Psoas muscle (tissue), 7 donors: ENCODE measurements at regions not wholly inside any gene's neighbourhood (a gene's known extent, or its start where the extent isn't known, plus 50 kb on each side); places are given as distances from the start of the nearest gene placed in this dataset.
"Not testable (repeated sequence)": the region's sequence is repeated elsewhere in the genome, so short reads cannot be mapped to it uniquely, and the experiment has no call there.

ENCODE experiments used
- ATAC-seq, 4 donors: fragments of 200-7000 bp; cut with Tn5 transposase; one replicate each; pipeline ENCODE4 v1.9.1; 2020; ENCODE audit warnings: moderate library complexity in 3 of 4, mild to moderate bottlenecking in 2 of 4
- DNase-seq, 2 donors: peaks; one replicate each; pipeline ENCODE4 v3.0.0-alpha.2; 2020
- H3K27ac ChIP-seq: fragments of 200-600 bp; one replicate; pipeline ENCODE4 v1.8.0; 2022
- H3K27me3 ChIP-seq, 3 donors: fragments of 200-600 bp in 1 of 3; one replicate each; pipeline versions ENCODE4 v1.6.1 to v1.8.0; 2013 to 2022; ENCODE audit warnings: low read length in 2 of 3, mild to moderate bottlenecking in 2 of 3, moderate library complexity in 1 of 3; ENCODE audit not compliant: insufficient read depth in 3 of 3
- H3K36me3 ChIP-seq, 2 donors: fragments of 200-600 bp in 1 of 2; one replicate each; pipeline versions ENCODE4 v1.6.1 to v1.8.0; 2013 to 2022; ENCODE audit warnings: low read depth in 1 of 2, mild to moderate bottlenecking in 1 of 2, moderate library complexity in 1 of 2; ENCODE audit not compliant: insufficient read depth in 1 of 2
- H3K4me1 ChIP-seq: fragments of 200-600 bp; one replicate; pipeline ENCODE4 v1.8.0; 2022
- H3K4me3 ChIP-seq: fragments of 200-600 bp; one replicate; pipeline ENCODE4 v1.8.0; 2022; ENCODE audit warnings: mild to moderate bottlenecking
- H3K9me3 ChIP-seq: fragments of 200-600 bp; one replicate; pipeline ENCODE4 v1.8.0; 2022
- CTCF ChIP-seq: fragments of 200-600 bp; IDR thresholded peaks from one replicate; pipeline ENCODE4 v1.8.0; 2022; ENCODE audit warnings: antibody characterized with exemption
- WGBS, 3 donors: extraction: QIAGEN DNeasy Blood & Tissue Kit; methylation state at CpG; one replicate each; pipeline versions ENCODE4 v1.1.6 to v1.1.7; 2013; 5-methylcytosine and 5-hydroxymethylcytosine counted together
- intact Hi-C, 2 donors: fragments of 100-400 bp; cut with DNase I; formaldehyde crosslinking; loops; one replicate each; pipeline versions ENCODE4 v1.11.0 to v1.14.2; 2022
- donor health status: healthy with polysubstance abuse.
- donor health status: DM: no; HTN: no; CAD: no; lungs with moderate emphysema.
- donor health status: Bipolar disorder and iron deficiency.
- donor health status: healthy.
- donor health status: DM: yes; HTN: yes; CAD: no.
- donor health status: DM: no; HTN: no; CAD: no.
- donor health status: DM: yes; HTN: yes; CAD: no.

- no peak for TF ChIP-seq CTCF
- peaks cover 7% of the 10 kb centered on the region for H3K4me1 ChIP-seq
- intact Hi-C loops: no loop called here
- H3K9me3 ChIP-seq: no peaks in the 10 kb centered on the region
- 92 to 97% (median 94%) methylated on average over 10 of the region's 10 CpGs for WGBS, 3 donors
- ATAC-seq (peak in 2 of 4 donors; percentile 53 to 54), DNase-seq (peak in 1 of 2 donors; percentile 40)
- no peaks in the 10 kb centered on the region for H3K27me3 ChIP-seq
- no peak overlapping the region for H3K4me3 ChIP-seq
- H3K27ac ChIP-seq: no peak overlapping the region
- H3K36me3 ChIP-seq: peaks cover 0 to 8% of the 10 kb centered on the region in 2 donors
These were observed 175.1 kb downstream of the AVL9 start for GRCh38 chr7:32670110-32671025.

- DNase-seq, intact Hi-C loops, H3K4me1 ChIP-seq, H3K9me3 ChIP-seq, H3K27me3 ChIP-seq, H3K4me3 ChIP-seq, H3K36me3 ChIP-seq, H3K27ac ChIP-seq: not testable (repeated sequence)
- 62 to 82% (median 79%) methylated on average over 3 of the region's 3 CpGs for WGBS, 3 donors
- peak in 2 of 4 donors; percentile 22 to 39 for ATAC-seq
These were observed 174.0 kb downstream of the AVL9 start for GRCh38 chr7:32669173-32669870.

GRCh38 chr7:32668387-32669097, 173.3 kb downstream of the AVL9 start:
- H3K9me3 ChIP-seq, intact Hi-C loops, H3K4me3 ChIP-seq, DNase-seq, H3K27ac ChIP-seq, H3K27me3 ChIP-seq, H3K4me1 ChIP-seq, ATAC-seq, H3K36me3 ChIP-seq: not testable (repeated sequence)
- 94 to 99% (median 96%) methylated on average over 3 of the region's 3 CpGs for WGBS, 3 donors

GRCh38 chr7:32667586-32667985, 172.3 kb downstream of the AVL9 start:
- intact Hi-C loops, DNase-seq, H3K27ac ChIP-seq, H3K4me1 ChIP-seq, H3K9me3 ChIP-seq, H3K27me3 ChIP-seq, ATAC-seq, H3K4me3 ChIP-seq, H3K36me3 ChIP-seq: not testable (repeated sequence)
- 96 to 98% (median 97%) methylated on average over 9 of the region's 9 CpGs for WGBS, 3 donors

GRCh38 chr7:32663805-32664211, 168.5 kb downstream of the AVL9 start:
- H3K36me3 ChIP-seq, H3K27me3 ChIP-seq, DNase-seq, ATAC-seq, H3K9me3 ChIP-seq, intact Hi-C loops, H3K4me3 ChIP-seq, H3K27ac ChIP-seq, H3K4me1 ChIP-seq: not testable (repeated sequence)
- 84 to 88% (median 87%) methylated on average over 5 of the region's 5 CpGs for WGBS, 3 donors

- intact Hi-C loops, ATAC-seq: not testable (repeated sequence)
- WGBS, 3 donors: 77 to 85% (median 84%) methylated on average over 3 of the region's 4 CpGs
These were observed 167.2 kb downstream of the AVL9 start for GRCh38 chr7:32662509-32662908.

More at GRCh38 chr7:32662509-32662908, 167.2 kb downstream of the AVL9 start:
- H3K27me3 ChIP-seq, H3K4me1 ChIP-seq, H3K9me3 ChIP-seq, H3K4me3 ChIP-seq, H3K36me3 ChIP-seq, DNase-seq, H3K27ac ChIP-seq: not testable (repeated sequence)
